Liver (tissue), 8 donors: ENCODE measurements at regions not wholly inside any gene's neighbourhood (a gene's known extent, or its start where the extent isn't known, plus 50 kb on each side); places are given as distances from the start of the nearest gene placed in this dataset.

ENCODE experiments used
- DNase-seq: peaks from one replicate; pipeline ENCODE4 v3.0.0-alpha.2; 2017; ENCODE audit warnings: low spot score
- H3K27ac ChIP-seq, 2 donors: one replicate each; pipeline ENCODE4 v1.7.0; 2013; ENCODE audit warnings: inconsistent platforms in 2 of 2, low read length in 2 of 2, control low read depth in 1 of 2, low read depth in 1 of 2, mild to moderate bottlenecking in 1 of 2
- H3K27me3 ChIP-seq, 4 donors: one replicate each; pipeline versions ENCODE4 v1.6.1 to v1.7.0; 2013; ENCODE audit warnings: low read length in 3 of 4, inconsistent platforms in 1 of 4, mild to moderate bottlenecking in 1 of 4, moderate library complexity in 1 of 4; ENCODE audit not compliant: control insufficient read depth in 4 of 4, insufficient read depth in 4 of 4
- H3K36me3 ChIP-seq, 4 donors: one replicate each; pipeline versions ENCODE4 v1.6.1 to v1.7.0; 2013; ENCODE audit warnings: low read length in 3 of 4, mild to moderate bottlenecking in 3 of 4, low read depth in 1 of 4, moderate library complexity in 1 of 4; ENCODE audit not compliant: control insufficient read depth in 4 of 4, insufficient read depth in 3 of 4
- H3K4me1 ChIP-seq, 4 donors: one replicate each; pipeline versions ENCODE4 v1.6.1 to v1.7.0; 2013; ENCODE audit warnings: low read length in 3 of 4, mild to moderate bottlenecking in 3 of 4, moderate library complexity in 1 of 4; ENCODE audit not compliant: control insufficient read depth in 4 of 4, insufficient read depth in 4 of 4
- H3K4me3 ChIP-seq, 3 donors: one replicate each; pipeline versions ENCODE4 v1.6.1 to v1.7.0; 2013; ENCODE audit warnings: low read length in 3 of 3, control low read depth in 1 of 3, low read depth in 1 of 3, mild to moderate bottlenecking in 1 of 3
- H3K9ac ChIP-seq, 2 donors: one replicate each; pipeline ENCODE4 v1.7.0; 2013; ENCODE audit warnings: low read length in 2 of 2, mild to moderate bottlenecking in 2 of 2, moderate library complexity in 2 of 2, control low read depth in 1 of 2, low read depth in 1 of 2
- H3K9me3 ChIP-seq, 4 donors: one replicate each; pipeline versions ENCODE4 v1.6.1 to v1.7.0; 2013; ENCODE audit warnings: low read length in 3 of 4; ENCODE audit not compliant: control insufficient read depth in 4 of 4
- ATF3 ChIP-seq: IDR thresholded peaks from 2 replicates; pipeline ENCODE4 v1.6.1; 2016; ENCODE audit warnings: antibody characterized with exemption
- CTCF ChIP-seq: fragments of 150-350 bp; IDR thresholded peaks from 2 replicates; pipeline ENCODE4 v1.5.1; 2017; ENCODE audit warnings: improper control_type of control experiment, low read depth, low read length; ENCODE audit not compliant: missing input control
- EGR1 ChIP-seq, 2 donors: IDR thresholded peaks; 2 replicates each; pipeline ENCODE4 v1.6.1; 2016 to 2018; ENCODE audit warnings: antibody characterized with exemption in 2 of 2, low read depth in 2 of 2
- FOXA1 ChIP-seq: IDR thresholded peaks from 2 replicates; pipeline ENCODE4 v1.6.1; 2016; ENCODE audit warnings: antibody characterized with exemption
- GABPA ChIP-seq, 2 donors: IDR thresholded peaks in 1 of 2; conservative IDR thresholded peaks in 1 of 2; 2 replicates each; pipeline ENCODE4 v1.6.1; 2016; ENCODE audit warnings: antibody characterized with exemption in 2 of 2, mild to moderate bottlenecking in 1 of 2, moderate library complexity in 1 of 2
- HNF4A ChIP-seq, 2 donors: conservative IDR thresholded peaks; 2 replicates each; pipeline ENCODE4 v1.6.1; 2016; ENCODE audit warnings: antibody characterized with exemption in 2 of 2, mild to moderate bottlenecking in 2 of 2
- HNF4G ChIP-seq: IDR thresholded peaks from 2 replicates; pipeline ENCODE4 v1.6.1; 2016; ENCODE audit warnings: antibody characterized with exemption
- JUND ChIP-seq, 2 donors: IDR thresholded peaks; 2 replicates each; pipeline ENCODE4 v1.6.1; 2016; ENCODE audit warnings: antibody characterized with exemption in 2 of 2
- MAX ChIP-seq: IDR thresholded peaks from 2 replicates; pipeline ENCODE4 v1.6.1; 2016; ENCODE audit warnings: antibody characterized with exemption
- RAD21 ChIP-seq, 2 donors: IDR thresholded peaks; 2 replicates each; pipeline ENCODE4 v1.6.1; 2016; ENCODE audit warnings: antibody characterized with exemption in 2 of 2, mild to moderate bottlenecking in 2 of 2
- REST ChIP-seq: IDR thresholded peaks from 2 replicates; pipeline ENCODE4 v1.6.1; 2016; ENCODE audit warnings: antibody characterized with exemption, mild to moderate bottlenecking
- SP1 ChIP-seq: IDR thresholded peaks from 2 replicates; pipeline ENCODE4 v1.6.1; 2018; ENCODE audit warnings: antibody characterized with exemption, mild to moderate bottlenecking
- YY1 ChIP-seq: IDR thresholded peaks from 2 replicates; pipeline ENCODE4 v1.6.1; 2016; ENCODE audit warnings: antibody characterized with exemption, mild to moderate bottlenecking
- WGBS: extraction: QIAGEN DNeasy Blood & Tissue Kit; methylation state at CpG from one replicate; pipeline ENCODE4 v1.1.7; 2013; 5-methylcytosine and 5-hydroxymethylcytosine counted together
- donor health status: healthy.
- donor health status: healthy.
- donor health status: healthy.
- donor health status: healthy.
- donor health status: healthy.

GRCh38 chr15:87354661-87355410, 901.7 kb downstream of the NTRK3 start:
- WGBS, result 53% methylated on average over 3 of the region's 3 CpGs
- Histone ChIP-seq H3K27me3 (no peaks in the 10 kb centered on the region), H3K4me3 (no peak overlapping the region)

GRCh38 chr15:87349181-87349580, 907.4 kb downstream of the NTRK3 start:
- Histone ChIP-seq H3K4me3 (no peak overlapping the region), H3K9me3 (no peaks in the 10 kb centered on the region), H3K9ac (no peak overlapping the region), H3K27ac (no peak overlapping the region), H3K36me3 (no peaks in the 10 kb centered on the region), H3K4me1 (no peaks in the 10 kb centered on the region), H3K27me3 (no peaks in the 10 kb centered on the region)
- TF ChIP-seq REST, result no peak
- no peak for TF ChIP-seq JUND (IDR thresholded peaks at IDR 0.05)
- TF ChIP-seq HNF4G, result no peak
- TF ChIP-seq HNF4A (conservative IDR thresholded peaks at IDR 0.05), result no peak
- no peak for TF ChIP-seq YY1
- TF ChIP-seq RAD21 (IDR thresholded peaks at IDR 0.05), result no peak
- no peak for TF ChIP-seq EGR1 (IDR thresholded peaks at IDR 0.05; ENCODE audit: low read depth in 2 of 2)
- TF ChIP-seq MAX, result no peak
- no peak for TF ChIP-seq FOXA1
- TF ChIP-seq SP1, result no peak
- no peak for TF ChIP-seq ATF3
- TF ChIP-seq GABPA (IDR thresholded peaks at IDR 0.05 in 1 of 2, conservative IDR thresholded peaks at IDR 0.05 in 1 of 2), result no peak
- no peak for DNase-seq
- 62% methylated on average over 2 of the region's 2 CpGs for WGBS

More at GRCh38 chr15:87354661-87355410, 901.7 kb downstream of the NTRK3 start:
- Histone ChIP-seq H3K9ac (no peak overlapping the region), H3K4me1 (no peaks in the 10 kb centered on the region), H3K9me3 (no peaks in the 10 kb centered on the region), H3K27ac (no peak overlapping the region), H3K36me3 (no peaks in the 10 kb centered on the region)
- DNase-seq, result no peak
- TF ChIP-seq YY1, result no peak
- no peak for TF ChIP-seq CTCF
- no peak for TF ChIP-seq MAX
- TF ChIP-seq JUND (IDR thresholded peaks at IDR 0.05), result no peak
